Superior temporal gyrus (tissue), 1 donor: ENCODE measurements at regions not wholly inside any gene's neighbourhood (a gene's known extent, or its start where the extent isn't known, plus 50 kb on each side); places are given as distances from the start of the nearest gene placed in this dataset.
"Not testable (repeated sequence)": the region's sequence is repeated elsewhere in the genome, so short reads cannot be mapped to it uniquely, and the experiment has no call there.

Experiments
- DNase-seq: peaks from one replicate; pipeline ENCODE4 v3.0.0-alpha.2; 2016; ENCODE audit errors: extremely low spot score

- no peak for DNase-seq
These were observed 181.5 kb upstream of the GNAI1 start for GRCh38 chr7:79953130-79953529.

GRCh38 chr7:79952399-79952798 lies 182.2 kb upstream of the GNAI1 start:
- DNase-seq = no peak

GRCh38 chr7:79951415-79951814 lies 183.2 kb upstream of the GNAI1 start:
- DNase-seq = no peak

- DNase-seq = no peak
These were observed 184.9 kb upstream of the GNAI1 start for GRCh38 chr7:79949778-79950177.

GRCh38 chr7:79936281-79936983 lies 198.2 kb upstream of the GNAI1 start:
- no peak for DNase-seq

GRCh38 chr7:79934727-79935126 lies 199.9 kb upstream of the GNAI1 start:
- DNase-seq = no peak

- no peak for DNase-seq
These were observed 201.5 kb upstream of the GNAI1 start for GRCh38 chr7:79933144-79933543.

- no peak for DNase-seq
These were observed 204.0 kb upstream of the GNAI1 start for GRCh38 chr7:79930604-79931003.

- no peak for DNase-seq
These were observed 207.5 kb upstream of the GNAI1 start for GRCh38 chr7:79927116-79927515.

GRCh38 chr7:79923953-79924352 lies 210.7 kb upstream of the GNAI1 start:
- no peak for DNase-seq

- DNase-seq = no peak
These were observed 211.7 kb upstream of the GNAI1 start for GRCh38 chr7:79922894-79923293.

- no peak for DNase-seq
These were observed 212.7 kb upstream of the GNAI1 start for GRCh38 chr7:79921976-79922375.

GRCh38 chr7:79918632-79919031 lies 216.0 kb upstream of the GNAI1 start:
- not testable (repeated sequence) for DNase-seq

- not testable (repeated sequence) for DNase-seq
These were observed 219.3 kb upstream of the GNAI1 start for GRCh38 chr7:79915346-79915745.

- DNase-seq = no peak
These were observed 222.4 kb upstream of the GNAI1 start for GRCh38 chr7:79912213-79912633.

GRCh38 chr7:79911420-79911819 lies 223.2 kb upstream of the GNAI1 start:
- DNase-seq = no peak

GRCh38 chr7:79909176-79909575 lies 225.5 kb upstream of the GNAI1 start:
- no peak for DNase-seq

- DNase-seq = no peak
These were observed 237.5 kb upstream of the GNAI1 start for GRCh38 chr7:79897166-79897565.

GRCh38 chr7:79893991-79894390 lies 240.6 kb upstream of the GNAI1 start:
- DNase-seq = no peak

GRCh38 chr7:79882922-79883321 lies 251.7 kb upstream of the GNAI1 start:
- no peak for DNase-seq

- no peak for DNase-seq
These were observed 254.3 kb upstream of the GNAI1 start for GRCh38 chr7:79880312-79880711.

GRCh38 chr7:79877874-79878465 lies 256.7 kb upstream of the GNAI1 start:
- DNase-seq = no peak

GRCh38 chr7:79876848-79877252 lies 257.8 kb upstream of the GNAI1 start:
- no peak for DNase-seq

- no peak for DNase-seq
These were observed 259.8 kb upstream of the GNAI1 start for GRCh38 chr7:79874797-79875196.
